ENCODE measurements at regions not wholly inside any gene's neighbourhood (a gene's known extent, or its start where the extent isn't known, plus 50 kb on each side); places are given as distances from the start of the nearest gene placed in this dataset.

DNA sequence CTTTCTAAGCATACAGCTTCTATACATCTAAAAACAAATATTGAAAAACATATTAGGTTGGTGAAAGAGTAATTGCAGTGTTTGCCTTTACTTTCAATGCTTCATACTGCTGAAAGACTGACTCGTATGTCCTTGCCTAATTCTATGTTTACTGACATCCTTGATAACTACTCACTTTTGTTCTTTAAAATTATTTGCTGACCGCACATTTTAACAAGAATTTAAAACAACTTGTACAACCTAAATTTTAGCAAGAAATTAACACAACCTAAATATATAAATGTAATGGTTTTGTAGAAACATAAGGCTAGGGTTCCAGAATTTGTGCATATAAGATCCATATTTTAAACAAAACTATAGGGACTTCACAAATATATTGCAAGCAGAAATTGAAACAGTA is 640.2 kb upstream of the MMS22L start:
- no peaks in the 10 kb centered on the region for H3K27me3 ChIP-seq (ENCODE audit: insufficient read depth, low read length)
- Mint-ChIP-seq H3K4me1 (no peaks in the 10 kb centered on the region), H3K27ac (no peak overlapping the region), H3K36me3 (no peaks in the 10 kb centered on the region), H3K9me3 (peaks cover 0 to 2% (median 0%) of the 10 kb centered on the region in 8 donors), H3K27me3 (no peaks in the 10 kb centered on the region), H3K4me3 (no peak overlapping the region)
- CTCF ChIA-PET (ENCODE audit: partially characterized antibody): no interaction called here
- no peak for DNase-seq
- intact Hi-C loops (cut with micrococcal nuclease): no loop called here
- H3K9me3 ChIP-seq (ENCODE audit: control insufficient read depth in 1 of 2, low read length in 2 of 2): no peaks in the 10 kb centered on the region
- H3K36me3 ChIP-seq (ENCODE audit: insufficient read depth, low read length): no peaks in the 10 kb centered on the region
- H3K27ac ChIP-seq (ENCODE audit: low read depth, low read length): no peak overlapping the region
- POLR2A ChIA-PET (ENCODE audit: partially characterized antibody): no interaction called here
- no peak overlapping the region for H3K4me3 ChIP-seq (ENCODE audit: low read length in 2 of 2)
- H3K4me1 ChIP-seq (ENCODE audit: insufficient read depth, low read length): no peaks in the 10 kb centered on the region

DNA sequence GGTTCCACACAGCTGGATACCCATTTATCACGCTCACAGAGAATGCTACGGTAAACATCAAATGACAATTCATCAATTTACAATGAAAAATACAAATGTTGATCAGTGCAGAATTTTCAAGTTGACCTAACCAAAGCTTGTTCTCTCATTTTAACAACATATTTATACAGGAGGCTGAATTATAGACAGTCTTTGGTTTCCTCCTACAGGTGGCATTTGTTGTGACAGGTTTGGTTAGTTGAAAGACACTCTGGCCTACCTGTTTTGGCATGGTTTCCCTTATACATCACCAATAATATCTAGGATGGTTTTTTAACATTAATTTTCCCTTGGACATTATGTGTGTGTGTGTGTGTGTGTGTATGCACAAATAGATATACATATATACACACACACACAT is 642.5 kb upstream of the MMS22L start:
- Histone ChIP-seq H3K27ac (ENCODE audit: low read depth, low read length) (no peak overlapping the region), H3K9me3 (ENCODE audit: control insufficient read depth in 1 of 2, low read length in 2 of 2) (no peaks in the 10 kb centered on the region), H3K27me3 (ENCODE audit: insufficient read depth, low read length) (no peaks in the 10 kb centered on the region), H3K36me3 (ENCODE audit: insufficient read depth, low read length) (no peaks in the 10 kb centered on the region), H3K4me3 (ENCODE audit: low read length in 2 of 2) (no peak overlapping the region), H3K4me1 (ENCODE audit: insufficient read depth, low read length) (no peaks in the 10 kb centered on the region)
- Mint-ChIP-seq H3K36me3 (no peaks in the 10 kb centered on the region), H3K4me1 (no peaks in the 10 kb centered on the region), H3K27me3 (no peaks in the 10 kb centered on the region), H3K4me3 (no peak overlapping the region), H3K27ac (no peak overlapping the region), H3K9me3 (peaks cover 0 to 2% (median 0%) of the 10 kb centered on the region in 8 donors)
- DNase-seq: no peak
- intact Hi-C loops (cut with micrococcal nuclease): no loop called here
- CTCF ChIA-PET (ENCODE audit: partially characterized antibody): no interaction called here
- POLR2A ChIA-PET (ENCODE audit: partially characterized antibody): no interaction called here

DNA sequence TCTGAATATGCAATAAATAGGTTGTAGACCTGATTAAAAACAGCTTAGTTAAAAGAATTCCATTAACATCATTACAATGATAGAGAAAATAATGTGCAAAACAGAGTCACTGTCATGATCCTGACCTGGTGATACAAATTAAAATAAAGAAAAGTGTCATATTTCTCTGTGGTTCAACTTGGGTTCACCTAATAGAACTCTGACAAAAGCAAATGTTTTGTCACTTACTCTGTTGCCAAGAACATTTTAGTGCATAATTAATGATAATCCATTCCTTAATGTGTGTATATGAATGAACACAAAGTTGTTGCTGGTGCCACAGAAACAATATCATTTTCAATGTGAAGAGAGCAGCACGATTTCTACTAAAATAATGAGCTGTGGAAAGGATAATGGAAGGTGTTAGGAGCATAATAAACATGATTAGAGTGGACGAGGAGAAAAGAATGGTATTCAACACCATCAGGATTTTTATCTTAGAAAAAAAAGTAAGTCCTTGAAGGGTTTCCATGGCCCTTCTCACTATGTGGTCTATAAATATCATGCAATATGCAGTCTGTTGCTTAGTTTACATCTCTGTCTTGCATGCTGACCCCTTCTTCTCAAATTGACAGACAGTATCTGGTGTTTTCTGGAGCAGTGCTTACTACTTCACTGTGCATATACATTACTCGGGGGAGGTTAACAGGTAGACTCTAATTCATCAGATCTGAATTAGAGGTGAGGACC is 656.6 kb upstream of the MMS22L start:
- intact Hi-C loops (cut with micrococcal nuclease): no loop called here
- Mint-ChIP-seq H3K27ac (no peak overlapping the region), H3K9me3 (peaks cover 0 to 2% (median 2%) of the 10 kb centered on the region in 8 donors), H3K4me3 (no peak overlapping the region), H3K36me3 (no peaks in the 10 kb centered on the region), H3K4me1 (no peaks in the 10 kb centered on the region), H3K27me3 (no peaks in the 10 kb centered on the region)
- ChIA-PET POLR2A (ENCODE audit: partially characterized antibody) (no interaction called here), CTCF (ENCODE audit: partially characterized antibody) (interaction anchor here (1.5 kb wide), 1 partner anchor 11 kb away, joined by 3 read pairs; no protein-coding TSS in a partner anchor)
- H3K9me3 ChIP-seq (ENCODE audit: control insufficient read depth in 1 of 2, low read length in 2 of 2): no peaks in the 10 kb centered on the region
- no peak overlapping the region for H3K4me3 ChIP-seq (ENCODE audit: low read length in 2 of 2)
- H3K27me3 ChIP-seq (ENCODE audit: insufficient read depth, low read length): no peaks in the 10 kb centered on the region
- H3K27ac ChIP-seq (ENCODE audit: low read depth, low read length): no peak overlapping the region
- H3K36me3 ChIP-seq (ENCODE audit: insufficient read depth, low read length): no peaks in the 10 kb centered on the region
- DNase-seq: no peak
- H3K4me1 ChIP-seq (ENCODE audit: insufficient read depth, low read length): no peaks in the 10 kb centered on the region

DNA sequence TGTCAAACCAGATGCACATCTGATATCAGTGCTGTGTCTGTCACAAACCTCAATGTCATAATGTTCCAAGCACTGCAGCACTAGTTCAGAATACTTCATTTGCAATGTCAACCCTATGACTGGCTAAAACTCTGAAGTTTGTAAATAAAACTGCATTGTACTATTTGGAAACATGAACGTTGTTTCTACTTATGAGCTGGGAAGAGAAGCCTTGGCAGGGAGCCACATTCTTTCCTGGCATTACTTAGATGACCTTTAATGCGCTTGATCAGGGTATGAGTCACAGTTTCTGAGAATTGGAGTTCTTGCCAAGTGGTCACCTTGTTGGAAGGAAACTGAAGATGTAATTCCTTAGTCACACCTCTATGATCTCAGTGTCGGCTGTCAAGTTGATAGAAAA is 664.8 kb upstream of the MMS22L start:
- Mint-ChIP-seq H3K4me3 (no peak overlapping the region), H3K27me3 (no peaks in the 10 kb centered on the region), H3K9me3 (peaks cover 0 to 5% (median under 1%) of the 10 kb centered on the region in 8 donors), H3K36me3 (no peaks in the 10 kb centered on the region), H3K4me1 (no peaks in the 10 kb centered on the region), H3K27ac (no peak overlapping the region)
- H3K27me3 ChIP-seq (ENCODE audit: insufficient read depth, low read length): no peaks in the 10 kb centered on the region
- no peak overlapping the region for H3K4me3 ChIP-seq (ENCODE audit: low read length in 2 of 2)
- no peak overlapping the region for H3K27ac ChIP-seq (ENCODE audit: low read depth, low read length)
- H3K36me3 ChIP-seq (ENCODE audit: insufficient read depth, low read length): no peaks in the 10 kb centered on the region
- ChIA-PET POLR2A (ENCODE audit: partially characterized antibody) (no interaction called here), CTCF (ENCODE audit: partially characterized antibody) (no interaction called here)
- H3K9me3 ChIP-seq (ENCODE audit: control insufficient read depth in 1 of 2, low read length in 2 of 2): no peaks in the 10 kb centered on the region
- intact Hi-C loops (cut with micrococcal nuclease): no loop called here
- no peak for DNase-seq
- no peaks in the 10 kb centered on the region for H3K4me1 ChIP-seq (ENCODE audit: insufficient read depth, low read length)

DNA sequence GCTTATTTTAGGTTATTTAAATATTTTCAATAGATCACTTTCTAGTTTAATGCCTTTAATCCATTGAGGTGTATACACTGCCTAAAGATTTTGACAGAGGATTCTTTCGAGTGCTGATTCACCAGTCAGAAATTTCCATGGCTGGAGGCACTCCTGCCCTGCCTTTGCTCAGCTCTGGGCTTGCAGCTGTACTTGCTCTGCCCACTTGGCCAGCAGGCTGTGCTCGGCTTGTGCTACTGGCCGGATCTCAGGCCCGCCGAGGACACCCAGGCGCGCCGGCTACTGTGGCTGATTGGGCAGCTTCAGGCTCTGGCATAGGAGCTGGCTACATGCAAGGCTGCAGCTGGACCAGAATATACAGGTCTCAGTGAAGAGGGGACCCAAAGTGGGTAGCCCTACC is 675.1 kb upstream of the MMS22L start:
- POLR2A ChIA-PET (ENCODE audit: partially characterized antibody): no interaction called here
- Histone ChIP-seq H3K4me1 (ENCODE audit: insufficient read depth, low read length) (no peaks in the 10 kb centered on the region), H3K36me3 (ENCODE audit: insufficient read depth, low read length) (no peaks in the 10 kb centered on the region), H3K27ac (ENCODE audit: low read depth, low read length) (no peak overlapping the region), H3K4me3 (ENCODE audit: low read length in 2 of 2) (no peak overlapping the region), H3K27me3 (ENCODE audit: insufficient read depth, low read length) (no peaks in the 10 kb centered on the region), H3K9me3 (ENCODE audit: control insufficient read depth in 1 of 2, low read length in 2 of 2) (no peaks in the 10 kb centered on the region)
- H3K9me3 Mint-ChIP-seq: peaks cover 0 to 7% (median 4%) of the 10 kb centered on the region in 8 donors
- no peak for DNase-seq
- H3K27me3 Mint-ChIP-seq: no peaks in the 10 kb centered on the region
- CTCF ChIA-PET (ENCODE audit: partially characterized antibody): no interaction called here
- intact Hi-C loops (cut with micrococcal nuclease): no loop called here
- H3K4me3 Mint-ChIP-seq: no peak overlapping the region
- no peak overlapping the region for H3K27ac Mint-ChIP-seq
- no peaks in the 10 kb centered on the region for H3K4me1 Mint-ChIP-seq
- H3K36me3 Mint-ChIP-seq: no peaks in the 10 kb centered on the region

DNA sequence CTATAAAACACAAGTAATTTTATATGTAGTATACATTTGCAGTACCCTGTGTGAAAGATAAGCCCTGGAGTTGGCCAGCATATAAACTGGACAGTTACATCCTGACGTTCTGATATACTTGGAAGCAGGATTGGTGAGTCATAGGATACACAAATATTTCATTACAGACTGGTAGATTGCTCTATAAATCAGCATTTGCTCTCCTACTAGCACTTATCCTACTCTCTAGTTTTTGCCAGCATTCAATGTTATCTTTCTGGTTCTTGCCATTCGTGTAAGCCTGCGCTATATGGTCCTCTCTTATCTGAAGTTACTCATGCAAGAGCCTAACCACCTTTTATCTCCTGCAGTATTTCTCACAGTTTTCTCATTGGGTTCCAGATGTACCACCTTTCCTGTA is 680.2 kb upstream of the MMS22L start:
- H3K27ac ChIP-seq (ENCODE audit: low read depth, low read length): no peak overlapping the region
- no peak overlapping the region for H3K4me3 Mint-ChIP-seq
- H3K4me1 Mint-ChIP-seq: no peaks in the 10 kb centered on the region
- no peak for DNase-seq
- no peak overlapping the region for H3K4me3 ChIP-seq (ENCODE audit: low read length in 2 of 2)
- no peaks in the 10 kb centered on the region for H3K36me3 Mint-ChIP-seq
- H3K9me3 Mint-ChIP-seq: peaks cover 0 to 3% (median 0%) of the 10 kb centered on the region in 8 donors
- ChIA-PET POLR2A (ENCODE audit: partially characterized antibody) (no interaction called here), CTCF (ENCODE audit: partially characterized antibody) (no interaction called here)
- H3K27me3 ChIP-seq (ENCODE audit: insufficient read depth, low read length): no peaks in the 10 kb centered on the region
- H3K4me1 ChIP-seq (ENCODE audit: insufficient read depth, low read length): no peaks in the 10 kb centered on the region
- H3K27me3 Mint-ChIP-seq: no peaks in the 10 kb centered on the region
- H3K9me3 ChIP-seq (ENCODE audit: control insufficient read depth in 1 of 2, low read length in 2 of 2): no peaks in the 10 kb centered on the region
- intact Hi-C loops (cut with micrococcal nuclease): no loop called here
- no peaks in the 10 kb centered on the region for H3K36me3 ChIP-seq (ENCODE audit: insufficient read depth, low read length)
- H3K27ac Mint-ChIP-seq: no peak overlapping the region

DNA sequence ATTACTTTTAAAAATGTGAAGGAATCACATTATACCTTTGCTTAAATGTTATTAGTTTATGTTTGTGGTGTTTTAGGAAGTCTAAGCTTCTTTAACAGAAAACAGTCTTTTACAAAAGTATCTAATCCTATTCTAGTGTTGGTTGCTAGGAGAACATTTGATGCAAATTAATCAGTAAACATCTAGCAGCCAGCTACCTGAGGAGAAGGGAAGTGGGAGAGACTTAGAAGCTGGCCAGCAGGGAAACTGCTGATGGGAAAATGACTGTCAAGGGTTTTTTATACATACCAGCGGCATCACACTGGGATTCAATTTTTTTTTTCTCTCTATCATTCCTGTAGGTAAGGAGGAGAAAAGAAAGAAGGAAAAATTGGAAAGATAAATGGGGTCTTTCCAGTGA is 686.0 kb upstream of the MMS22L start:
- H3K9me3 ChIP-seq (ENCODE audit: control insufficient read depth in 1 of 2, low read length in 2 of 2): no peaks in the 10 kb centered on the region
- H3K36me3 Mint-ChIP-seq: no peaks in the 10 kb centered on the region
- CTCF ChIA-PET (ENCODE audit: partially characterized antibody): no interaction called here
- no peak overlapping the region for H3K4me3 ChIP-seq (ENCODE audit: low read length in 2 of 2)
- POLR2A ChIA-PET (ENCODE audit: partially characterized antibody): no interaction called here
- no peak overlapping the region for H3K27ac ChIP-seq (ENCODE audit: low read depth, low read length)
- H3K4me3 Mint-ChIP-seq: no peak overlapping the region
- no peaks in the 10 kb centered on the region for H3K27me3 ChIP-seq (ENCODE audit: insufficient read depth, low read length)
- no peaks in the 10 kb centered on the region for H3K36me3 ChIP-seq (ENCODE audit: insufficient read depth, low read length)
- no peak for DNase-seq
- no peaks in the 10 kb centered on the region for H3K4me1 ChIP-seq (ENCODE audit: insufficient read depth, low read length)
- intact Hi-C loops (cut with micrococcal nuclease): no loop called here
- H3K4me1 Mint-ChIP-seq: no peaks in the 10 kb centered on the region
- H3K9me3 Mint-ChIP-seq: peaks cover 0 to 3% (median 1%) of the 10 kb centered on the region in 8 donors
- H3K27me3 Mint-ChIP-seq: no peaks in the 10 kb centered on the region
- no peak overlapping the region for H3K27ac Mint-ChIP-seq

DNA sequence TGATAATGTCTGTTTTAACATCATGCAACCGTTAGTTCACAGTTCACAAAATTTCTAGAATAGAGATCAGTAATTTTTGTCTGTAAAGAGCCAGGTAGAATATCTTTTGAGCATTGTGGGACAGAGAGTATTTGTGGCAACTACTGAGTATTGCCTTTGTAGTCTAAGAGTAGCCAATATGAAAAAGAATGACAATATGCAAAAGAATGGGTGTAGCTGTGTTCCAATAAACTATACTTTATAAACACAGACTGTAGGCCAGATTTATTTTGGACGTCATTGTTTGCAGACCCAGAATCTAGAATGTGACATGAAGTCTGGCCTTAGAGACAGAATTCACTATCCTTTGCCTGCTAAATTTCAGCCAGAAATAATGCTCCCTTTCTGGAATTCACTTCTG is 694.1 kb upstream of the MMS22L start:
- Histone ChIP-seq H3K4me3 (ENCODE audit: low read length in 2 of 2) (no peak overlapping the region), H3K36me3 (ENCODE audit: insufficient read depth, low read length) (no peaks in the 10 kb centered on the region), H3K27me3 (ENCODE audit: insufficient read depth, low read length) (no peaks in the 10 kb centered on the region), H3K9me3 (ENCODE audit: control insufficient read depth in 1 of 2, low read length in 2 of 2) (no peaks in the 10 kb centered on the region), H3K27ac (ENCODE audit: low read depth, low read length) (no peak overlapping the region), H3K4me1 (ENCODE audit: insufficient read depth, low read length) (no peaks in the 10 kb centered on the region)
- Mint-ChIP-seq H3K36me3 (no peaks in the 10 kb centered on the region), H3K27me3 (no peaks in the 10 kb centered on the region), H3K27ac (no peak overlapping the region), H3K4me1 (no peaks in the 10 kb centered on the region), H3K9me3 (peaks cover 0 to 7% (median 2%) of the 10 kb centered on the region in 8 donors), H3K4me3 (no peak overlapping the region)
- intact Hi-C loops (cut with micrococcal nuclease): no loop called here
- DNase-seq: no peak
- ChIA-PET POLR2A (ENCODE audit: partially characterized antibody) (no interaction called here), CTCF (ENCODE audit: partially characterized antibody) (no interaction called here)

All from CD4-positive, alpha-beta memory T cell (primary cell).